HEK293 (cell line): ENCODE measurements at regions not wholly inside any gene's neighbourhood (a gene's known extent, or its start where the extent isn't known, plus 50 kb on each side); places are given as distances from the start of the nearest gene placed in this dataset.

Experiments used
- CTCF ChIA-PET: fragments of 350-600 bp; formaldehyde crosslinking; extraction: SDS; loops from one replicate; lab custom pipeline; 2021; ENCODE audit warnings: antibody characterized with exemption; lab: Yijun Ruan, JAX
- POLR2A ChIA-PET: fragments of 300-600 bp; formaldehyde crosslinking; extraction: SDS; loops from one replicate; lab custom pipeline; 2020; ENCODE audit warnings: antibody characterized with exemption, inconsistent platforms; lab: Yijun Ruan, JAX
- H3K27ac ChIP-seq: fragments of 200-500 bp; sonication (Bioruptor generic); 2 replicates; pipeline ENCODE4 v1.5.1; 2014; ENCODE audit warnings: low read depth, low read length, control low read depth, inconsistent platforms; ENCODE audit errors: extremely low read depth
- H3K36me3 ChIP-seq, 2 experiments: fragments of 200-500 bp in 1 of 2; sonication (Bioruptor generic) in 1 of 2; 1 replicate in 1 of 2; 2 replicates in 1 of 2; pipeline ENCODE4 v1.5.1; 2014 to 2017; ENCODE audit warnings: inconsistent platforms in 2 of 2, low read length in 2 of 2; ENCODE audit not compliant: control insufficient read depth in 2 of 2, insufficient read depth in 1 of 2
- H3K4me1 ChIP-seq: fragments of 200-500 bp; sonication (Bioruptor generic); 2 replicates; pipeline ENCODE4 v1.5.1; 2014; ENCODE audit warnings: mild to moderate bottlenecking, low read length, inconsistent platforms; ENCODE audit not compliant: control insufficient read depth, insufficient read depth
- H3K4me3 ChIP-seq: 2 replicates; pipeline ENCODE4 v1.5.1; 2011; ENCODE audit warnings: low read depth, mild to moderate bottlenecking, control low read depth, low read length, moderate library complexity
- H3K9me3 ChIP-seq: fragments of 200-500 bp; sonication (Bioruptor generic); 2 replicates; pipeline ENCODE4 v1.5.1; 2014; ENCODE audit warnings: low read depth, low read length, inconsistent platforms; ENCODE audit not compliant: control insufficient read depth, insufficient read depth
- GLIS1 ChIP-seq: fragments of 450-650 bp; formaldehyde crosslinking; IDR thresholded peaks from 2 replicates; pipeline ENCODE4 v1.5.1; 2016; ENCODE audit warnings: missing biosample characterization, missing genetic modification characterization
- SP3 ChIP-seq: fragments of 450-650 bp; formaldehyde crosslinking; IDR thresholded peaks from 2 replicates; pipeline ENCODE4 v1.5.1; 2016; ENCODE audit warnings: missing biosample characterization, missing genetic modification characterization
- WT1 ChIP-seq: fragments of 450-650 bp; formaldehyde crosslinking; IDR thresholded peaks from 2 replicates; pipeline ENCODE4 v1.5.1; 2016; ENCODE audit warnings: missing biosample characterization, missing genetic modification characterization
- ZNF133 ChIP-seq: fragments of 450-650 bp; formaldehyde crosslinking; IDR thresholded peaks from 2 replicates; pipeline ENCODE4 v1.5.1; 2016; ENCODE audit warnings: missing biosample characterization, missing genetic modification characterization
- ZNF138 ChIP-seq: fragments of 450-650 bp; formaldehyde crosslinking; IDR thresholded peaks from 2 replicates; pipeline ENCODE4 v1.5.1; 2016; ENCODE audit warnings: missing biosample characterization, missing genetic modification characterization, borderline replicate concordance
- ZNF169 ChIP-seq: fragments of 450-650 bp; formaldehyde crosslinking; IDR thresholded peaks from 2 replicates; pipeline ENCODE4 v1.5.1; 2016; ENCODE audit warnings: missing biosample characterization, missing genetic modification characterization
- ZNF174 ChIP-seq: fragments of 450-650 bp; formaldehyde crosslinking; IDR thresholded peaks from 2 replicates; pipeline ENCODE4 v1.5.0; 2017; ENCODE audit warnings: missing biosample characterization, mild to moderate bottlenecking, missing genetic modification characterization
- ZNF175 ChIP-seq: fragments of 450-650 bp; formaldehyde crosslinking; IDR thresholded peaks from 2 replicates; pipeline ENCODE4 v1.5.1; 2016; ENCODE audit warnings: missing biosample characterization, missing genetic modification characterization
- ZNF221 ChIP-seq: fragments of 450-650 bp; formaldehyde crosslinking; IDR thresholded peaks from 2 replicates; pipeline ENCODE4 v1.5.1; 2017; ENCODE audit warnings: missing biosample characterization, missing genetic modification characterization, borderline replicate concordance
- ZNF433 ChIP-seq: fragments of 450-650 bp; formaldehyde crosslinking; IDR thresholded peaks from 2 replicates; pipeline ENCODE4 v1.5.1; 2016; ENCODE audit warnings: missing biosample characterization, missing genetic modification characterization, low read depth
- ZNF473 ChIP-seq: fragments of 450-650 bp; formaldehyde crosslinking; IDR thresholded peaks from 2 replicates; pipeline ENCODE4 v1.5.1; 2017; ENCODE audit warnings: missing biosample characterization, missing genetic modification characterization
- ZNF560 ChIP-seq: fragments of 450-650 bp; formaldehyde crosslinking; IDR thresholded peaks from 2 replicates; pipeline ENCODE4 v1.5.1; 2017; ENCODE audit warnings: missing biosample characterization, missing genetic modification characterization, borderline replicate concordance
- ZNF629 ChIP-seq: fragments of 450-650 bp; formaldehyde crosslinking; IDR thresholded peaks from 2 replicates; pipeline ENCODE4 v1.5.1; 2017; ENCODE audit warnings: missing biosample characterization, missing genetic modification characterization
- ZNF677 ChIP-seq: fragments of 450-650 bp; IDR thresholded peaks from 2 replicates; pipeline ENCODE4 v1.5.0; 2018; ENCODE audit warnings: missing biosample characterization, mild to moderate bottlenecking, missing genetic modification characterization, moderate library complexity
- ZNF707 ChIP-seq: fragments of 450-650 bp; formaldehyde crosslinking; IDR thresholded peaks from 2 replicates; pipeline ENCODE4 v1.5.1; 2016; ENCODE audit warnings: missing biosample characterization, missing genetic modification characterization
- ZNF777 ChIP-seq: fragments of 450-650 bp; formaldehyde crosslinking; IDR thresholded peaks from 2 replicates; pipeline ENCODE4 v1.5.1; 2017; ENCODE audit warnings: missing biosample characterization, missing genetic modification characterization, borderline replicate concordance
- ZXDB ChIP-seq: fragments of 450-650 bp; formaldehyde crosslinking; IDR thresholded peaks from 2 replicates; pipeline ENCODE4 v1.5.1; 2016; ENCODE audit warnings: missing biosample characterization, missing genetic modification characterization
- TF ChIP-seq, protein P1 (sequence below): fragments of 450-650 bp; formaldehyde crosslinking; IDR thresholded peaks from 2 replicates; pipeline ENCODE4 v1.5.1; 2016; ENCODE audit warnings: missing biosample characterization, missing genetic modification characterization
- TF ChIP-seq, protein P2 (sequence below): fragments of 450-650 bp; formaldehyde crosslinking; IDR thresholded peaks from 2 replicates; pipeline ENCODE4 v1.5.1; 2016; ENCODE audit warnings: missing biosample characterization, missing genetic modification characterization
- TF ChIP-seq, protein P3 (sequence below): sonication (generic); formaldehyde crosslinking; IDR thresholded peaks from 2 replicates; pipeline ENCODE4 v1.8.1; 2022; ENCODE audit warnings: mild to moderate bottlenecking, moderate library complexity, missing genetic modification reagents
- TF ChIP-seq, protein P4 (sequence below): IDR thresholded peaks from 2 replicates; pipeline ENCODE4 v1.6.1; 2011; ENCODE audit warnings: mild to moderate bottlenecking, low read depth, low read length, borderline replicate concordance
- TF ChIP-seq, protein P5 (sequence below): fragments of 450-650 bp; formaldehyde crosslinking; IDR thresholded peaks from 2 replicates; pipeline ENCODE4 v1.5.1; 2016; ENCODE audit warnings: missing biosample characterization, missing genetic modification characterization, low read depth

DNA sequence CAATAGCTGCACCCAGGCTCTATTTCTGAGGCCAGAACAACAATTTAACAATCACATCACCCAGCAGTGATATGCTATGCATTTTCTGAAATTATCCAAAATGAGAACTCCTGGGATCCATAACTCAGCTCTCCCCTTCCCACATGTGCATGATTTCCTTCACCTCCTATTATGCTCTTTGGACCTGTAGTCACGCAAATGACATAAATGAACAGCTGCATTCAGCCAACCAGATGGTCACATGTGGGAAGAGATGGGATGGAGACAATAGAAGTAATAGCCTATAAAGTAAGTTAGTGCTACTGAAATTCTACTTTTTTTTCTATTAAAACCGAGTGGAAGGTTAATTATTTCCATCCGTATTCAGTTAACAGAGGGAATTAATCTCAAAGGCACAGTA lies 662.1 kb upstream of the ID4 start:
- Histone ChIP-seq H3K36me3 (no peaks in the 10 kb centered on the region), H3K4me1 (no peaks in the 10 kb centered on the region), H3K27ac (no peak overlapping the region), H3K9me3 (no peaks in the 10 kb centered on the region), H3K4me3 (no peak overlapping the region)
- TF ChIP-seq ZNF707 (tag by site-specific recombination) (no peak), WT1 (tag by site-specific recombination) (no peak), ZNF677 (tag by site-specific recombination) (no peak), ZNF174 (tag by site-specific recombination) (no peak), ZNF138 (no peak), ZNF169 (tag by site-specific recombination) (no peak), ZNF221 (tag by site-specific recombination) (no peak), ZNF629 (no peak), ZNF777 (no peak), ZNF473 (tag by site-specific recombination) (no peak), ZNF433 (tag by site-specific recombination) (no peak), ZNF560 (tag by site-specific recombination) (no peak), ZNF133 (tag by site-specific recombination) (no peak), ZNF175 (no peak), GLIS1 (tag by site-specific recombination) (no peak), ZXDB (tag by site-specific recombination) (no peak)
- TF ChIP-seq, protein P1, sequence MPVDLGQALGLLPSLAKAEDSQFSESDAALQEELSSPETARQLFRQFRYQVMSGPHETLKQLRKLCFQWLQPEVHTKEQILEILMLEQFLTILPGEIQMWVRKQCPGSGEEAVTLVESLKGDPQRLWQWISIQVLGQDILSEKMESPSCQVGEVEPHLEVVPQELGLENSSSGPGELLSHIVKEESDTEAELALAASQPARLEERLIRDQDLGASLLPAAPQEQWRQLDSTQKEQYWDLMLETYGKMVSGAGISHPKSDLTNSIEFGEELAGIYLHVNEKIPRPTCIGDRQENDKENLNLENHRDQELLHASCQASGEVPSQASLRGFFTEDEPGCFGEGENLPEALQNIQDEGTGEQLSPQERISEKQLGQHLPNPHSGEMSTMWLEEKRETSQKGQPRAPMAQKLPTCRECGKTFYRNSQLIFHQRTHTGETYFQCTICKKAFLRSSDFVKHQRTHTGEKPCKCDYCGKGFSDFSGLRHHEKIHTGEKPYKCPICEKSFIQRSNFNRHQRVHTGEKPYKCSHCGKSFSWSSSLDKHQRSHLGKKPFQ (tag by site-specific recombination) = no peak
- TF ChIP-seq, protein P2, sequence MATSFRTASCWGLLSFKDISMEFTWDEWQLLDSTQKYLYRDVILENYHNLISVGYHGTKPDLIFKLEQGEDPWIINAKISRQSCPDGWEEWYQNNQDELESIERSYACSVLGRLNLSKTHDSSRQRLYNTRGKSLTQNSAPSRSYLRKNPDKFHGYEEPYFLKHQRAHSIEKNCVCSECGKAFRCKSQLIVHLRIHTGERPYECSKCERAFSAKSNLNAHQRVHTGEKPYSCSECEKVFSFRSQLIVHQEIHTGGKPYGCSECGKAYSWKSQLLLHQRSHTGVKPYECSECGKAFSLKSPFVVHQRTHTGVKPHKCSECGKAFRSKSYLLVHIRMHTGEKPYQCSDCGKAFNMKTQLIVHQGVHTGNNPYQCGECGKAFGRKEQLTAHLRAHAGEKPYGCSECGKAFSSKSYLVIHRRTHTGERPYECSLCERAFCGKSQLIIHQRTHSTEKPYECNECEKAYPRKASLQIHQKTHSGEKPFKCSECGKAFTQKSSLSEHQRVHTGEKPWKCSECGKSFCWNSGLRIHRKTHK (tag by site-specific recombination) = no peak
- TF ChIP-seq, protein P3, sequence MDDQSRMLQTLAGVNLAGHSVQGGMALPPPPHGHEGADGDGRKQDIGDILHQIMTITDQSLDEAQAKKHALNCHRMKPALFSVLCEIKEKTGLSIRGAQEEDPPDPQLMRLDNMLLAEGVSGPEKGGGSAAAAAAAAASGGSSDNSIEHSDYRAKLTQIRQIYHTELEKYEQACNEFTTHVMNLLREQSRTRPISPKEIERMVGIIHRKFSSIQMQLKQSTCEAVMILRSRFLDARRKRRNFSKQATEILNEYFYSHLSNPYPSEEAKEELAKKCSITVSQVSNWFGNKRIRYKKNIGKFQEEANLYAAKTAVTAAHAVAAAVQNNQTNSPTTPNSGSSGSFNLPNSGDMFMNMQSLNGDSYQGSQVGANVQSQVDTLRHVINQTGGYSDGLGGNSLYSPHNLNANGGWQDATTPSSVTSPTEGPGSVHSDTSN = no peak
- TF ChIP-seq, protein P4, sequence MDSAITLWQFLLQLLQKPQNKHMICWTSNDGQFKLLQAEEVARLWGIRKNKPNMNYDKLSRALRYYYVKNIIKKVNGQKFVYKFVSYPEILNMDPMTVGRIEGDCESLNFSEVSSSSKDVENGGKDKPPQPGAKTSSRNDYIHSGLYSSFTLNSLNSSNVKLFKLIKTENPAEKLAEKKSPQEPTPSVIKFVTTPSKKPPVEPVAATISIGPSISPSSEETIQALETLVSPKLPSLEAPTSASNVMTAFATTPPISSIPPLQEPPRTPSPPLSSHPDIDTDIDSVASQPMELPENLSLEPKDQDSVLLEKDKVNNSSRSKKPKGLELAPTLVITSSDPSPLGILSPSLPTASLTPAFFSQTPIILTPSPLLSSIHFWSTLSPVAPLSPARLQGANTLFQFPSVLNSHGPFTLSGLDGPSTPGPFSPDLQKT = no peak
- ChIA-PET CTCF (interaction anchor here (0.9 kb wide), 1 partner anchor 20 kb away, joined by 3 read pairs; no protein-coding TSS in a partner anchor), POLR2A (no interaction called here)

DNA sequence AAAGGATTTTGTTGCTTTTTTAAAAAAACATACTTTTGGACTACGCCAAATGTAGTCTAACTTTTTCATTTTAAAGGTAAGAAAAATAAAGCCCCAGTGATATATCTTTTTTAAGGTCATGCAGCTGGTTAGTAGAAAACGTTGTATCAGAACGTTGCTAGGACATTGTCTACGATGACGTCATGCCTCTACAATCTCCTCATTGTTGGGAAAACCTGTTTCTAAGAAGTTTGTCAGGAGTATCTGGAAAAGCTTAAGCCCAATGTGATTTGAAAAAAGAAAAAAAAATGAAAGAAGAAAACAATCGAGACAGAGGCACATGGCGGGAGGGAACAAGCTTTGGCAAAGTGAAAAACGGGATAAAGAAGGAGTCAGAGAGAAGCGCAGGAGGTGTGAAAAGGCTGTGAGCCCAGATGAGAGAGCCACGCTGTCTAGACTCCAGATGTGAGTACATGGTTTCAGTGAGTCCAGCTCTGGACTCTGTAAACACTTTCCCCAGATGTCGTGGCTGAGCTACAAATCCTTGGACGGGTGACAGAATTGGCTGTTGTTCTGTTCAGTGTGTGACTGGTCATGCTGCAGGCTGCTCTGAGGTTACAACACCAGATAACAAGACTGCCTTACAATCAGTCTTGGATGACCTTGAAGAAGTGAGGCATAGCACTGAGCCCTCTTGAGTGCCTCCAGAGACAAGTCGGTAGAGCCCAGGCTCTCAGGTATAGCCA lies 656.7 kb upstream of the ID4 start:
- Histone ChIP-seq H3K4me3 (no peak overlapping the region), H3K36me3 (no peaks in the 10 kb centered on the region), H3K4me1 (no peaks in the 10 kb centered on the region), H3K9me3 (no peaks in the 10 kb centered on the region), H3K27ac (no peak overlapping the region)
- no peak for TF ChIP-seq SP3 (tag by site-specific recombination)
- TF ChIP-seq, protein P5, sequence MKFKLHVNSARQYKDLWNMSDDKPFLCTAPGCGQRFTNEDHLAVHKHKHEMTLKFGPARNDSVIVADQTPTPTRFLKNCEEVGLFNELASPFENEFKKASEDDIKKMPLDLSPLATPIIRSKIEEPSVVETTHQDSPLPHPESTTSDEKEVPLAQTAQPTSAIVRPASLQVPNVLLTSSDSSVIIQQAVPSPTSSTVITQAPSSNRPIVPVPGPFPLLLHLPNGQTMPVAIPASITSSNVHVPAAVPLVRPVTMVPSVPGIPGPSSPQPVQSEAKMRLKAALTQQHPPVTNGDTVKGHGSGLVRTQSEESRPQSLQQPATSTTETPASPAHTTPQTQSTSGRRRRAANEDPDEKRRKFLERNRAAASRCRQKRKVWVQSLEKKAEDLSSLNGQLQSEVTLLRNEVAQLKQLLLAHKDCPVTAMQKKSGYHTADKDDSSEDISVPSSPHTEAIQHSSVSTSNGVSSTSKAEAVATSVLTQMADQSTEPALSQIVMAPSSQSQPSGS = peak; percentile 82
- ChIA-PET CTCF (no interaction called here), POLR2A (no interaction called here)
